WTC11 (cell line): ENCODE measurements at regions not wholly inside any gene's neighbourhood (a gene's known extent, or its start where the extent isn't known, plus 50 kb on each side); places are given as distances from the start of the nearest gene placed in this dataset.

Experiments used
- ATAC-seq: fragments of 200-7000 bp; cut with Tn5 transposase; 2 replicates; pipeline ENCODE4 v1.10.0; 2021; ENCODE audit warnings: mild to moderate bottlenecking, moderate library complexity
- CTCF ChIA-PET: fragments of 300-600 bp; sonication (Branson Sonifier 250); formaldehyde crosslinking; loops from one replicate; lab custom pipeline; 2021; ENCODE audit warnings: antibody characterized with exemption; lab: Charles Lee
- POLR2A ChIA-PET: fragments of 350-600 bp; sonication (Branson Sonifier 250); formaldehyde crosslinking; loops from one replicate; lab custom pipeline; 2021; ENCODE audit warnings: antibody characterized with exemption; lab: Charles Lee
- DNase-seq: peaks from one replicate; pipeline ENCODE4 v3.0.0; 2021; ENCODE audit warnings: low spot score
- H3K27ac Mint-ChIP-seq: 2 replicates; pipeline ENCODE4 v1.8.0; 2021; ENCODE audit warnings: mixed read lengths
- H3K27me3 Mint-ChIP-seq: 2 replicates; pipeline ENCODE4 v1.8.0; 2021; ENCODE audit warnings: low read depth, mild to moderate bottlenecking, moderate library complexity, mixed read lengths
- H3K36me3 Mint-ChIP-seq: 2 replicates; pipeline ENCODE4 v1.8.0; 2021; ENCODE audit warnings: mixed read lengths
- H3K4me1 Mint-ChIP-seq: 2 replicates; pipeline ENCODE4 v1.8.0; 2022; ENCODE audit warnings: mixed read lengths
- H3K4me3 Mint-ChIP-seq: 2 replicates; pipeline ENCODE4 v1.8.0; 2021; ENCODE audit warnings: mild to moderate bottlenecking, moderate library complexity, mixed read lengths
- H3K9me3 Mint-ChIP-seq: 2 replicates; pipeline ENCODE4 v1.8.0; 2021; ENCODE audit warnings: mixed read lengths
- CREB1 ChIP-seq: sonication (generic); formaldehyde crosslinking; IDR thresholded peaks from 2 replicates; pipeline ENCODE4 v1.8.0; 2023; ENCODE audit warnings: mild to moderate bottlenecking, missing genetic modification reagents
- CREM ChIP-seq: sonication (generic); formaldehyde crosslinking; IDR thresholded peaks from 2 replicates; pipeline ENCODE4 v1.8.1; 2022; ENCODE audit warnings: mild to moderate bottlenecking, missing genetic modification reagents, moderate library complexity
- E2F4 ChIP-seq: sonication (generic); formaldehyde crosslinking; IDR thresholded peaks from 2 replicates; pipeline ENCODE4 v1.8.1; 2022; ENCODE audit warnings: low read depth, mild to moderate bottlenecking, moderate library complexity, missing genetic modification reagents, borderline replicate concordance
- ETV6 ChIP-seq: sonication (generic); formaldehyde crosslinking; IDR thresholded peaks from 2 replicates; pipeline ENCODE4 v1.8.1; 2022; ENCODE audit warnings: mild to moderate bottlenecking, missing genetic modification reagents
- FOXJ3 ChIP-seq: sonication (generic); formaldehyde crosslinking; IDR thresholded peaks from 2 replicates; pipeline ENCODE4 v1.9.0; 2021; ENCODE audit warnings: missing genetic modification reagents, mild to moderate bottlenecking, borderline replicate concordance
- FOXP4 ChIP-seq: sonication (generic); formaldehyde crosslinking; IDR thresholded peaks from 2 replicates; pipeline ENCODE4 v1.8.0; 2022; ENCODE audit warnings: mild to moderate bottlenecking, missing genetic modification reagents
- GRHL2 ChIP-seq: fragments of 250-450 bp; sonication (Bioruptor Pico); IDR thresholded peaks from 2 replicates; pipeline ENCODE4 v1.8.0; 2022; ENCODE audit warnings: mild to moderate bottlenecking, moderate library complexity; ENCODE audit not compliant: insufficient replicate concordance, severe bottlenecking
- KAT7 ChIP-seq: sonication (generic); formaldehyde crosslinking; IDR thresholded peaks from 2 replicates; pipeline ENCODE4 v1.8.1; 2023; ENCODE audit warnings: missing genetic modification reagents, mild to moderate bottlenecking, borderline replicate concordance
- MAX ChIP-seq: sonication (generic); formaldehyde crosslinking; IDR thresholded peaks from 2 replicates; pipeline ENCODE4 v1.8.0; 2022; ENCODE audit warnings: mild to moderate bottlenecking, missing genetic modification reagents
- NFATC4 ChIP-seq: fragments of 250-450 bp; sonication (Bioruptor Pico); IDR thresholded peaks from 2 replicates; pipeline ENCODE4 v1.9.0; 2021; ENCODE audit warnings: mild to moderate bottlenecking
- NFE2L1 ChIP-seq: sonication (generic); formaldehyde crosslinking; IDR thresholded peaks from 2 replicates; pipeline ENCODE4 v1.8.1; 2023; ENCODE audit warnings: missing genetic modification reagents
- SP1 ChIP-seq: sonication (generic); formaldehyde crosslinking; conservative IDR thresholded peaks from 2 replicates; pipeline ENCODE4 v1.8.1; 2022; ENCODE audit warnings: missing genetic modification reagents
- STAT6 ChIP-seq: sonication (generic); formaldehyde crosslinking; conservative IDR thresholded peaks from 2 replicates; pipeline ENCODE4 v1.8.1; 2023; ENCODE audit warnings: mild to moderate bottlenecking, low read depth, missing genetic modification reagents, moderate library complexity
- ZNF232 ChIP-seq: sonication (generic); formaldehyde crosslinking; IDR thresholded peaks from 2 replicates; pipeline ENCODE4 v1.8.0; 2022; ENCODE audit warnings: mild to moderate bottlenecking, missing genetic modification reagents
- ZNF281 ChIP-seq: sonication (generic); formaldehyde crosslinking; IDR thresholded peaks from 2 replicates; pipeline ENCODE4 v1.8.0; 2023; ENCODE audit warnings: mild to moderate bottlenecking, missing genetic modification reagents
- ZNF396 ChIP-seq: fragments of 250-450 bp; sonication (Bioruptor Pico); IDR thresholded peaks from 2 replicates; pipeline ENCODE4 v1.8.0; 2021; ENCODE audit warnings: mild to moderate bottlenecking, moderate library complexity, borderline replicate concordance
- ZNF671 ChIP-seq: fragments of 250-450 bp; sonication (Bioruptor Pico); IDR thresholded peaks from 2 replicates; pipeline ENCODE4 v1.8.0; 2021; ENCODE audit warnings: mild to moderate bottlenecking

- Mint-ChIP-seq H3K36me3 (no peaks in the 10 kb centered on the region), H3K27ac (no peak overlapping the region), H3K4me3 (no peak overlapping the region), H3K4me1 (peaks cover 31% of the 10 kb centered on the region), H3K9me3 (no peaks in the 10 kb centered on the region), H3K27me3 (peaks cover 7% of the 10 kb centered on the region)
- TF ChIP-seq STAT6 (CRISPR knock-in tag) = no peak
- no peak for TF ChIP-seq KAT7 (CRISPR knock-in tag)
- no peak for TF ChIP-seq ZNF671 (CRISPR knock-in tag)
- no peak for TF ChIP-seq MAX (CRISPR knock-in tag)
- TF ChIP-seq SP1 (CRISPR knock-in tag) = no peak
- no peak for TF ChIP-seq ZNF232
- no peak for TF ChIP-seq NFE2L1 (CRISPR knock-in tag)
- no peak for TF ChIP-seq FOXP4 (CRISPR knock-in tag)
- CTCF ChIA-PET = interaction anchor here (1.3 to 1.6 kb wide), 3 partner anchors 23 to 232 kb away, joined by 4 to 14 read pairs (median 5); no protein-coding TSS in a partner anchor
- POLR2A ChIA-PET = no interaction called here
- DNase-seq (no peak), ATAC-seq (no peak)
Observed at GRCh38 chr21:41067709-41068108, 100.3 kb upstream of the BACE2 start.

- H3K9me3 Mint-ChIP-seq = no peaks in the 10 kb centered on the region
- no peaks in the 10 kb centered on the region for H3K36me3 Mint-ChIP-seq
- TF ChIP-seq ZNF232 = no peak
- TF ChIP-seq ETV6 (CRISPR knock-in tag) = no peak
- TF ChIP-seq NFATC4 (CRISPR knock-in tag) = no peak
- no peak for TF ChIP-seq ZNF281 (CRISPR knock-in tag)
- no peak for TF ChIP-seq CREB1
- no peak for TF ChIP-seq ZNF396 (CRISPR knock-in tag)
- no peak for TF ChIP-seq E2F4 (CRISPR knock-in tag)
- no peak for TF ChIP-seq GRHL2 (CRISPR knock-in tag)
- TF ChIP-seq FOXJ3 (CRISPR knock-in tag) = no peak
- TF ChIP-seq CREM (CRISPR knock-in tag) = no peak
- TF ChIP-seq, all 79 proteins: peak for 0
- ChIA-PET CTCF (interaction anchor here (0.6 to 1.6 kb wide), 15 partner anchors 8 to 668 kb away, joined by 3 to 14 read pairs (median 4); no protein-coding TSS in a partner anchor), POLR2A (interaction anchor here (1.0 kb wide), 1 partner anchor 34 kb away, joined by 3 read pairs; no protein-coding TSS in a partner anchor)
- peaks cover 7% of the 10 kb centered on the region for H3K27me3 Mint-ChIP-seq
- H3K4me3 Mint-ChIP-seq = peak overlapping the region; percentile 55
- H3K27ac Mint-ChIP-seq = no peak overlapping the region
- DNase-seq (no peak), ATAC-seq (no peak)
- peaks cover 29% of the 10 kb centered on the region for H3K4me1 Mint-ChIP-seq
Observed at GRCh38 chr21:41068496-41068895, 99.5 kb upstream of the BACE2 start.
